ENCODE measurements at regions not wholly inside any gene's neighbourhood (a gene's known extent, or its start where the extent isn't known, plus 50 kb on each side); places are given as distances from the start of the nearest gene placed in this dataset.
"Not testable (repeated sequence)": the region's sequence is repeated elsewhere in the genome, so short reads cannot be mapped to it uniquely, and the experiment has no call there.

GRCh38 chr4:126627255-126627654 is 1005.5 kb upstream of the INTU start:
- no peak for DNase-seq

GRCh38 chr4:126628933-126629332 is 1003.8 kb upstream of the INTU start:
- DNase-seq: no peak

GRCh38 chr4:126630230-126630629 is 1002.5 kb upstream of the INTU start:
- no peak for DNase-seq

- no peak for DNase-seq
Observed at GRCh38 chr4:126633306-126633705, 999.5 kb upstream of the INTU start.

GRCh38 chr4:126637706-126638105 is 995.1 kb upstream of the INTU start:
- no peak for DNase-seq

GRCh38 chr4:126647320-126647719 is 985.4 kb upstream of the INTU start:
- no peak for DNase-seq

- DNase-seq: no peak
Observed at GRCh38 chr4:126647756-126648397, 984.9 kb upstream of the INTU start.

GRCh38 chr4:126658411-126658810 is 974.3 kb upstream of the INTU start:
- no peak for DNase-seq

GRCh38 chr4:126661194-126661593 is 971.6 kb upstream of the INTU start:
- no peak for DNase-seq

- DNase-seq: no peak
Observed at GRCh38 chr4:126664839-126665238, 967.9 kb upstream of the INTU start.

- not testable (repeated sequence) for DNase-seq
Observed at GRCh38 chr4:126670038-126670437, 962.7 kb upstream of the INTU start.

GRCh38 chr4:126678618-126679017 is 954.1 kb upstream of the INTU start:
- no peak for DNase-seq

GRCh38 chr4:126679303-126679702 is 953.5 kb upstream of the INTU start:
- DNase-seq: no peak

- no peak for DNase-seq
Observed at GRCh38 chr4:126682250-126682649, 950.5 kb upstream of the INTU start.

- no peak for DNase-seq
Observed at GRCh38 chr4:126686491-126686890, 946.3 kb upstream of the INTU start.

- no peak for DNase-seq
Observed at GRCh38 chr4:126687655-126688358, 945.0 kb upstream of the INTU start.

- DNase-seq: no peak
Observed at GRCh38 chr4:126691797-126692196, 941.0 kb upstream of the INTU start.

- DNase-seq: no peak
Observed at GRCh38 chr4:126697748-126698147, 935.0 kb upstream of the INTU start.

- no peak for DNase-seq
Observed at GRCh38 chr4:126698224-126698623, 934.5 kb upstream of the INTU start.

GRCh38 chr4:126701756-126702155 is 931.0 kb upstream of the INTU start:
- DNase-seq: no peak

- DNase-seq: no peak
Observed at GRCh38 chr4:126702747-126703146, 930.0 kb upstream of the INTU start.

- no peak for DNase-seq
Observed at GRCh38 chr4:126705266-126705665, 927.5 kb upstream of the INTU start.

GRCh38 chr4:126708716-126709115 is 924.0 kb upstream of the INTU start:
- DNase-seq: no peak

GRCh38 chr4:126710935-126711334 is 921.8 kb upstream of the INTU start:
- no peak for DNase-seq

- no peak for DNase-seq
Observed at GRCh38 chr4:126715067-126715466, 917.7 kb upstream of the INTU start.

Data from NCI-H1930 (cell line).